HG03520 (cell line): ENCODE measurements at regions not wholly inside any gene's neighbourhood (a gene's known extent, or its start where the extent isn't known, plus 50 kb on each side); places are given as distances from the start of the nearest gene placed in this dataset.

Source experiments
- ATAC-seq: cut with Tn5 transposase; IDR thresholded peaks from one replicate; pipeline ENCODE4 v1.9.1; 2021; ENCODE audit warnings: mild to moderate bottlenecking, moderate library complexity; ENCODE audit not compliant: unreplicated experiment

DNA sequence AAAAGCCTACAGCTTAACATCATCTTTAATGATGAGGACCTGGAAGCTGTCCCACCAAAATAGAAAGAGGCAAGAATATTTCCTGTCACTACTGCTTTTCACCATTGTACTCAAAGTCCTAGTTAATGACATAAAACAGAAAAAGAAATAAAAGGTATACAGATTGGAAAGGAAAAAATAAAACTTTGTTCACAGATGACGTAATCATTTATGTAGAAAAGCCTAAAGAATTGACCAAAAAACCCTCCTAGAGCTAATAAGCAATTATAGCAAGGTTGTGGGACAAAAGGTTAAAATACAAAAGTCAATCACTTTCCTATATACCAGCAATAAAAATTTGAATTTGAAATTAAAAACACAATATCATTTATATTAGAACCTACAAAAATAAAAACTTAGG is 97.2 kb upstream of the MDGA2 start:
- ATAC-seq, result no peak

DNA sequence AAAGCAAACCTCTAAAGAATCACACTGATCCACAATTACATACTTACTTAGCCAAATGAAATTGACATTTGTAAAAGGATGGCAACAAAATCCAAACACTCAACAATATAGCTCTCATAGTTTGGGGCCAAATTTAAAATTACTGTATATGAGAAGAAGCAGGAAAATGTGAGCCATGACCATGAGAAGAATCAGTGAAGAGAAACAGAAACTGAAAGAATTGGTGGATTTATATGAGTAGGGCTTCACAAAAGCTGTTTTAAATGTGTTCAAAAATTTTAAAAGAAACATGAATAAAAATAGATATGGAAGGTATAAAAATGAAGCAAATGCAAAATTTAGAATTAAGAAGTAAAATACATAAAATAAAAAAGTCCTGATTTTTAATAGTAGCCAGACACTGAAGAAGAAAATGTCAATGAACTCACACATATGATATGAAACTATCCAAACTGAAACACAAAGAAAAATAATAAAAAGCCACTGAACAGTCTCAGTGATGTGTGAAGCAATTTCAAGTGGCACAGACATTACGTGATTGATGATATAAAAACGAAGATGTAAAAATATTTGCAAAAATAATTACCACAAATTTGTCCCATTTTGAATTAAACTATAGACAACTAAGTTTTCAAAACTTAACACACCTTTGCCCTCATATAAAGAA is 87.9 kb upstream of the MDGA2 start:
- ATAC-seq, result no peak

DNA sequence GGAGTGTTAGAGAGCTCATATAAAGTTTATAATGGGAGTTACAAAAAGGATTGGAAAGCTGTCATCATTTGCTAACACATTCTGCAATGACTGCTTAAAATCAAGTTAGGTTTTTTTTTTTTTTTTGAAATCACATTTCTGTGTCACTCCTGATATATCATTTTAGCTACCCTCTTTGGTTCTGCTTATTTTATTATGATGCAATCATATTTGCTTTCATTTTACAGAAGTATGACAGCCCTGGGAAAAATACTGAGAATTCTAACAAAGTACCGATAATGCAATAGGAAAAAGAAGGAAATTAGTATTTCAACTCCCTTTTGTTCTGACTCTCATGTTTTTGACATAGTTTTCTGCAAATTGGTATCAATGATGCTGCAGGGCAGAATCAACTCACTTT is 71.6 kb upstream of the MDGA2 start:
- no peak for ATAC-seq

DNA sequence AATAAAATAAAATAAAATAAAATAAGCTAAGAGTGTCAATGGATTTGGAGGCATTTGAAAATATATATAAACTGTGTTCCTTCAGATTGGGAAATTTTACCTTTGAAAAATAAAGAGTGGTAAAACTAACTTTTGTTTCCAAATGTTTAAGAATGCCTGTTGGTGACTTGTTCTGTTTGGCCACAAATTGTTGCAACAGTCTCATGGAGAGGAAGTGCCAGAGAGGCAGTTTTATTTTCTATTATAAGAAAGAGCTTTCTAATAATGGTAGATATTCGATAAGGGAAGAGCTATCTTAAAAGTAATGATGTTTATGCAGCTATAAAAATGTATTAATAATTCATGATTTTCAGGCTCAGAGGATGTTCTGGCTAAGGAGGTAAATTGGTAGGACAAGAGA is 68.8 kb upstream of the MDGA2 start:
- no peak for ATAC-seq

DNA sequence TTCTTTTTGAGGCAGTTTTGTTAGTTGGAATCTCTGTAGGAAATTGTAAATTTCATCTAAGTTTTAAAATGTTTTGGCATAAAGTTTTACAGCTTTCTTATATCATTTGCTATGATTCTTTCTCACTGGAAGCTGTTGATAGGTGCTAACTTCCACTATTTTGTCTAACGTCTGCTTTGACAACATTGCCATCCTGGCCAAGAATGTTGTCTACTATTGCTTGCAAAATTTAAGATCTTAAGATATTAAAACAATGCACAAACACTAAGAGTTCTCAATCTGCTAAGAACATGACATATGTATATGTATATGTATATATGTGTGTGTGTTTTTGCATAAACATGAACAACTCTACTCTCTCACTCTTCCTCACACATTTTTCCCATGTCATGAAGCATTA is 64.1 kb upstream of the MDGA2 start:
- ATAC-seq, result no peak

DNA sequence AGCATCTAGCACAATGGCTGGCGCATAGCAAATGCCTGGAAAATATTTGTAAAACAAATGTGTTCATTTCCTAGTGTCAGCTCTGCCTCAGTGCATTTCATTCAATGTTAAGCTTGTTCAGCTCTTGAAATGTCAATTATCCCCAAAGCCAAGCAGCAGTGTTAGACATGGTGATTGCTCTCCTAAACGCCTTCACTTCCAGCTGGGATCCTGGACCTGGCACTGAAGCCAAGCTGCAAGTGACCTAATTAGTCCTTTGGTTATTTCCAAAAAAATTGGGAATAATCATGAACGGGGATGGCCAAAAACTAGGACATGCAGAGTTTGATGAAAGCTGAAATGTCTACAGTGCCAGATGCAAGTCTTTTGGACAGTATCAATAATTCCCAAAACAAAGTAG is 54.9 kb upstream of the MDGA2 start:
- ATAC-seq, result no peak
